ENCODE measurements at regions not wholly inside any gene's neighbourhood (a gene's known extent, or its start where the extent isn't known, plus 50 kb on each side); places are given as distances from the start of the nearest gene placed in this dataset.

DNA sequence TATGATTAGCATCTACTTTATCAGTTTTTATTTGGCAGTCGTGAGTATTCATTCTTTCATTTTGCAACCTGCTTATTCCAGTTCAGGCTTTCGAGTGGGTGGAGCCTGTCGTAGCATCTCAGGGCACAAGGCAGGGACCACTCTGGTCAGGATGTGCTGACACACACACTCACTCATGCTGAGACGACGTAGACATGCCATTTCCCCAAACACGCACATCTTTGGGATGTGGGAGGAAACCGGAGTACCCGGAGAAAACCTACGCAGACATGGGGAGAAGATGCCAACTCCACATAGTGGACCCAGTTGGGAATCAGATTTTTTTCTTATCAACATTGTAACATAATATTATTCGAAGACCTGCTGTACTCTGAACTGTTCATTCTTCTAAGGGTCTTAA is 756.5 kb upstream of the RBFOX1 start:
- Histone ChIP-seq H2BK120ac (ENCODE audit: insufficient read depth, low read length, poor library complexity) (no peak overlapping the region), H3K4ac (ENCODE audit: low read depth, low read length) (no peak overlapping the region), H3K27me3 (ENCODE audit: insufficient read depth, low read length) (no peaks in the 10 kb centered on the region), H4K91ac (ENCODE audit: low read depth, low read length) (no peak overlapping the region), H3K18ac (ENCODE audit: low read length) (no peak overlapping the region), H4K12ac (ENCODE audit: low read depth, low read length) (no peak overlapping the region), H2AK5ac (ENCODE audit: low read length) (no peak overlapping the region), H3K4me2 (ENCODE audit: low read length) (no peak overlapping the region), H3K23ac (ENCODE audit: low read length) (no peak overlapping the region), H2BK5ac (ENCODE audit: low read depth, low read length, poor library complexity) (no peak overlapping the region), H3K27ac (ENCODE audit: low read depth, low read length) (no peak overlapping the region), H3K14ac (ENCODE audit: low read length) (no peak overlapping the region), H3K9ac (ENCODE audit: low read length) (no peak overlapping the region), H3K36me3 (ENCODE audit: control insufficient read depth in 1 of 2, insufficient read depth in 2 of 2, low read length in 2 of 2) (no peaks in the 10 kb centered on the region), H2AFZ (ENCODE audit: insufficient read depth, low read length, poor library complexity) (no peak overlapping the region), H3K4me3 (ENCODE audit: low read depth, low read length) (no peak overlapping the region), H3K9me3 (ENCODE audit: insufficient read depth, low read depth, low read length) (no peaks in the 10 kb centered on the region), H3K79me2 (ENCODE audit: control insufficient read depth, insufficient read depth, low read length, poor library complexity) (no peaks in the 10 kb centered on the region), H4K8ac (ENCODE audit: low read depth, low read length) (no peak overlapping the region), H2BK12ac (ENCODE audit: low read length) (no peak overlapping the region), H3K79me1 (ENCODE audit: low read length) (no peaks in the 10 kb centered on the region), H3K4me1 (ENCODE audit: control insufficient read depth in 1 of 2, insufficient read depth in 2 of 2, low read length in 2 of 2) (no peaks in the 10 kb centered on the region)
- no peak for DNase-seq
- no CpG with 5 or more reads among the region's 10 CpGs for WGBS (ENCODE audit: extremely low coverage, insufficient coverage, insufficient read length)

DNA sequence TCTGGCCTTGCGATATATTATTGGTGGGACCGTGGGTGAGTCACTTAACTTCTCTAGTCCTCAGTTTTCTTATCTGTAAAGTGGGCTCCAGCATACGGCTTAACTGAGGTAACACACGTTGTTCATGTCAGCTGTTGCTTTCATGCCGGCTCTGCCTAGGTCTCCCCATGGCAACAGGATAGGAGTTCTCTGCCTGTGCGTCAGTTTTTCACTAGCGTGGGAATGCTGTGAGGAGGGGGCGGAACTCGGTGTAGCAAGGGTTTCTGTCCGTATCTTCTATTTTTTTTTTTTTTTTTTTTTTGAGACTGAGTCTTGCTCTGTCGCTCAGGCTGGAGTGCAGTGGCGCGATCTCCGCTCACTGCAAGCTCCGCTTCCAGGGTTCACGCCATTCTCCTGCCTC is 758.5 kb upstream of the RBFOX1 start:
- no peak overlapping the region for H3K23ac ChIP-seq (ENCODE audit: low read length)
- H3K4ac ChIP-seq (ENCODE audit: low read depth, low read length), result no peak overlapping the region
- no peak overlapping the region for H2AK5ac ChIP-seq (ENCODE audit: low read length)
- no peak overlapping the region for H2BK12ac ChIP-seq (ENCODE audit: low read length)
- H3K14ac ChIP-seq (ENCODE audit: low read length), result no peak overlapping the region
- H2BK120ac ChIP-seq (ENCODE audit: insufficient read depth, low read length, poor library complexity), result no peak overlapping the region
- H4K8ac ChIP-seq (ENCODE audit: low read depth, low read length), result no peak overlapping the region
- H3K9ac ChIP-seq (ENCODE audit: low read length), result no peak overlapping the region
- H3K27me3 ChIP-seq (ENCODE audit: insufficient read depth, low read length), result no peaks in the 10 kb centered on the region
- H3K9me3 ChIP-seq (ENCODE audit: insufficient read depth, low read depth, low read length), result no peaks in the 10 kb centered on the region
- no peak overlapping the region for H2AFZ ChIP-seq (ENCODE audit: insufficient read depth, low read length, poor library complexity)
- H3K79me2 ChIP-seq (ENCODE audit: control insufficient read depth, insufficient read depth, low read length, poor library complexity), result no peaks in the 10 kb centered on the region
- H2BK5ac ChIP-seq (ENCODE audit: low read depth, low read length, poor library complexity), result no peak overlapping the region
- no peak overlapping the region for H3K4me2 ChIP-seq (ENCODE audit: low read length)
- no peak overlapping the region for H3K27ac ChIP-seq (ENCODE audit: low read depth, low read length)
- DNase-seq, result no peak
- WGBS (ENCODE audit: extremely low coverage, insufficient coverage, insufficient read length), result no CpG with 5 or more reads among the region's 16 CpGs
- H4K12ac ChIP-seq (ENCODE audit: low read depth, low read length), result no peak overlapping the region
- H3K79me1 ChIP-seq (ENCODE audit: low read length), result no peaks in the 10 kb centered on the region
- H3K18ac ChIP-seq (ENCODE audit: low read length), result no peak overlapping the region
- H3K36me3 ChIP-seq (ENCODE audit: control insufficient read depth in 1 of 2, insufficient read depth in 2 of 2, low read length in 2 of 2), result no peaks in the 10 kb centered on the region
- H3K4me1 ChIP-seq (ENCODE audit: control insufficient read depth in 1 of 2, insufficient read depth in 2 of 2, low read length in 2 of 2), result no peaks in the 10 kb centered on the region
- H3K4me3 ChIP-seq (ENCODE audit: low read depth, low read length), result no peak overlapping the region
- H4K91ac ChIP-seq (ENCODE audit: low read depth, low read length), result no peak overlapping the region

DNA sequence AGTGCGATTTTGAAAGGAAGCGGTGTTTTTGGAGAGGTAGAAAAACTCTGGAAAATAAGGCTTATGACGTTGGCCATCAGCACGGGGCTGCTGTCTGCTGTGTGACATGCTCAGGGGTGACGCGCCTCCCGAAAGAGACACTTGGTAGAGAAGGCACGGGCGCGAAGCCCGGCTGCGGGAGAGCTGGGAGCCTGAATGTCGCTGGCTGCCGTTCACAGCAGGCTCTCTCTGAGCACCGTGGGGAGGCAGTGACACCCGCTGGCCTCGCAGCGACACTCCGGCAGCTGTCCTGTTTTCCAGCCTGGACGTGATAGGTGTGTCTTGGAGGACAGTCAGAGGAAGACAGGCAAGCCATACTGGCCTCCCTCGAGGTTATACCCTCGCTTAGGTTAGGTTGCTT is 759.1 kb upstream of the RBFOX1 start:
- Histone ChIP-seq H3K14ac (ENCODE audit: low read length) (no peak overlapping the region), H3K4me2 (ENCODE audit: low read length) (no peak overlapping the region), H3K27ac (ENCODE audit: low read depth, low read length) (no peak overlapping the region), H3K79me1 (ENCODE audit: low read length) (no peaks in the 10 kb centered on the region), H2BK120ac (ENCODE audit: insufficient read depth, low read length, poor library complexity) (no peak overlapping the region), H4K8ac (ENCODE audit: low read depth, low read length) (no peak overlapping the region), H2BK12ac (ENCODE audit: low read length) (no peak overlapping the region), H2BK5ac (ENCODE audit: low read depth, low read length, poor library complexity) (no peak overlapping the region), H4K12ac (ENCODE audit: low read depth, low read length) (no peak overlapping the region), H3K79me2 (ENCODE audit: control insufficient read depth, insufficient read depth, low read length, poor library complexity) (no peaks in the 10 kb centered on the region), H2AFZ (ENCODE audit: insufficient read depth, low read length, poor library complexity) (no peak overlapping the region), H3K36me3 (ENCODE audit: control insufficient read depth in 1 of 2, insufficient read depth in 2 of 2, low read length in 2 of 2) (no peaks in the 10 kb centered on the region), H3K9me3 (ENCODE audit: insufficient read depth, low read depth, low read length) (no peaks in the 10 kb centered on the region), H3K18ac (ENCODE audit: low read length) (no peak overlapping the region), H3K4me3 (ENCODE audit: low read depth, low read length) (no peak overlapping the region), H3K9ac (ENCODE audit: low read length) (no peak overlapping the region), H3K23ac (ENCODE audit: low read length) (no peak overlapping the region), H3K4me1 (ENCODE audit: control insufficient read depth in 1 of 2, insufficient read depth in 2 of 2, low read length in 2 of 2) (no peaks in the 10 kb centered on the region), H3K4ac (ENCODE audit: low read depth, low read length) (no peak overlapping the region), H2AK5ac (ENCODE audit: low read length) (no peak overlapping the region), H3K27me3 (ENCODE audit: insufficient read depth, low read length) (no peaks in the 10 kb centered on the region), H4K91ac (ENCODE audit: low read depth, low read length) (no peak overlapping the region)
- no CpG with 5 or more reads among the region's 22 CpGs for WGBS (ENCODE audit: extremely low coverage, insufficient coverage, insufficient read length)
- DNase-seq, result no peak

DNA sequence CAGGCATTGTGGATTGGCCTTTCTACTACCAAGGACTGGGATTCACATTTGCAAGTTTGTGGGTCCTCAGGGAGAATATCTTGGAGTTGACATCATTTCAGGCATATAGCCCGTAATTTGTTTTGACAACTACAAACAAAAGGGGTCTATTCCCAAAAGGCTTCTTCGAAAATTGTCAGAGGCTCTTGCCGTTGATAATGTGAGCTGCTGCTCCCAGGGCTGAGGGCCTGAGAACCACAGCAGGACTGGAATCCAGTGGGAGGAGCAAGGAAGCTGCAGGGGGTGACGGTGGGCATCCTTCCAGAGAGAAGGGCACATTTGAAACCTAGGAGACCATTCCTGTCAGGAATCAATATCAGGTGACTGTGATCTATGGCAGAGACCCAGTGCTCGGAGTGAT is 761.6 kb upstream of the RBFOX1 start:
- no peak overlapping the region for H4K12ac ChIP-seq (ENCODE audit: low read depth, low read length)
- no peaks in the 10 kb centered on the region for H3K79me2 ChIP-seq (ENCODE audit: control insufficient read depth, insufficient read depth, low read length, poor library complexity)
- H3K4me1 ChIP-seq (ENCODE audit: control insufficient read depth in 1 of 2, insufficient read depth in 2 of 2, low read length in 2 of 2), result no peaks in the 10 kb centered on the region
- H3K18ac ChIP-seq (ENCODE audit: low read length), result no peak overlapping the region
- WGBS (ENCODE audit: extremely low coverage, insufficient coverage, insufficient read length), result no CpG with 5 or more reads among the region's 5 CpGs
- no peaks in the 10 kb centered on the region for H3K27me3 ChIP-seq (ENCODE audit: insufficient read depth, low read length)
- H3K4ac ChIP-seq (ENCODE audit: low read depth, low read length), result no peak overlapping the region
- H3K79me1 ChIP-seq (ENCODE audit: low read length), result no peaks in the 10 kb centered on the region
- no peak overlapping the region for H3K4me3 ChIP-seq (ENCODE audit: low read depth, low read length)
- H3K9ac ChIP-seq (ENCODE audit: low read length), result no peak overlapping the region
- no peak overlapping the region for H2BK5ac ChIP-seq (ENCODE audit: low read depth, low read length, poor library complexity)
- H2BK12ac ChIP-seq (ENCODE audit: low read length), result no peak overlapping the region
- H3K27ac ChIP-seq (ENCODE audit: low read depth, low read length), result no peak overlapping the region
- no peak for DNase-seq
- no peak overlapping the region for H2AK5ac ChIP-seq (ENCODE audit: low read length)
- no peak overlapping the region for H3K14ac ChIP-seq (ENCODE audit: low read length)
- no peak overlapping the region for H3K23ac ChIP-seq (ENCODE audit: low read length)
- no peaks in the 10 kb centered on the region for H3K36me3 ChIP-seq (ENCODE audit: control insufficient read depth in 1 of 2, insufficient read depth in 2 of 2, low read length in 2 of 2)
- no peak overlapping the region for H2AFZ ChIP-seq (ENCODE audit: insufficient read depth, low read length, poor library complexity)
- no peak overlapping the region for H3K4me2 ChIP-seq (ENCODE audit: low read length)
- no peak overlapping the region for H4K91ac ChIP-seq (ENCODE audit: low read depth, low read length)
- H4K8ac ChIP-seq (ENCODE audit: low read depth, low read length), result no peak overlapping the region
- H2BK120ac ChIP-seq (ENCODE audit: insufficient read depth, low read length, poor library complexity), result no peak overlapping the region
- H3K9me3 ChIP-seq (ENCODE audit: insufficient read depth, low read depth, low read length), result no peaks in the 10 kb centered on the region
